Right cardiac atrium (tissue), 5 donors: ENCODE measurements at regions not wholly inside any gene's neighbourhood (a gene's known extent, or its start where the extent isn't known, plus 50 kb on each side); places are given as distances from the start of the nearest gene placed in this dataset.

Experiments used
- ATAC-seq, 2 donors: fragments of 200-7000 bp; cut with Tn5 transposase; one replicate each; pipeline versions ENCODE4 v1.8.0 to v1.9.1; 2020; ENCODE audit warnings: moderate library complexity in 2 of 2, mild to moderate bottlenecking in 1 of 2
- DNase-seq, 3 donors: peaks; one replicate each; pipeline ENCODE4 v3.0.0-alpha.2; 2020
- H3K27ac ChIP-seq: one replicate; pipeline ENCODE4 v1.5.1; 2013; ENCODE audit warnings: mild to moderate bottlenecking, low read length, control low read depth, moderate library complexity
- H3K27me3 ChIP-seq: one replicate; pipeline ENCODE4 v1.6.1; 2013; ENCODE audit not compliant: control insufficient read depth, insufficient read depth
- H3K4me1 ChIP-seq: one replicate; pipeline ENCODE4 v1.6.1; 2013; ENCODE audit warnings: low read length; ENCODE audit not compliant: control insufficient read depth, insufficient read depth
- H3K4me3 ChIP-seq: one replicate; pipeline ENCODE4 v1.5.1; 2013; ENCODE audit warnings: low read length, control low read depth
- H3K9me3 ChIP-seq: one replicate; pipeline ENCODE4 v1.6.1; 2013; ENCODE audit warnings: low read length; ENCODE audit not compliant: control insufficient read depth
- WGBS: extraction: QIAGEN DNeasy Blood & Tissue Kit; methylation state at CpG from one replicate; pipeline ENCODE4 v1.1.7; 2013; 5-methylcytosine and 5-hydroxymethylcytosine counted together
- intact Hi-C, 4 donors: fragments of 100-400 bp; cut with DNase I; formaldehyde crosslinking; loops; one replicate each; pipeline versions ENCODE4 v1.11.0 to v1.14.0; 2022 to 2023
- donor health status: healthy with polysubstance abuse.
- donor health status: DM: no; HTN: yes; CAD: no.
- donor health status: DM: no; HTN: no; CAD: no.
- donor health status: DM: no; HTN: yes; CAD: no; lungs with severe emphysema.
- donor health status: DM: yes; HTN: yes; CAD: no.

DNA sequence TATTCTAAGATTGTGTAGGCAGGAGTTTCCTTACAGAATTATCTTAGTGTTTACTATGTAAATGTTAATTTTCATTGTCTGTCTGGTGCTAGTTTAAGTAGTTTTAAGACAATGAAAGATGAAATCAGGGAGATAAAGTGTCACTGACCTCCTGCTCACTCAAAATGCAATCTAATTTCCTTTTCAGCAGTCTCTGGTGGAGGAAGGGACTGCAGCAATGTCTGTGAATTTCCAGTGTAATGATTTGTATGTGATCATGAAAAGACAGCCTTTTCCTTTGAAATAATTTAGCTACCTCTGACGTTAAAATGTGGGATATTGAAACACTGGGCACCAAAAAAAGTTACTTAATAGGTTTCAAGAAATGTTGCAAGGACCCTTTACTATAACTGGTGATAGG, 779.7 kb upstream of the FLRT2 start:
- WGBS = 34% methylated on average over 1 of the region's 1 CpG
- Histone ChIP-seq H3K4me1 (no peaks in the 10 kb centered on the region), H3K27ac (no peak overlapping the region), H3K9me3 (no peaks in the 10 kb centered on the region), H3K4me3 (no peak overlapping the region), H3K27me3 (no peaks in the 10 kb centered on the region)
- no peak for DNase-seq
- intact Hi-C loops = no loop called here
- ATAC-seq = no peak

GRCh38 chr14:84750763-84751554, 779.0 kb upstream of the FLRT2 start:
- DNase-seq (no peak), ATAC-seq (no peak)
- Histone ChIP-seq H3K9me3 (no peaks in the 10 kb centered on the region), H3K27ac (no peak overlapping the region), H3K4me3 (no peak overlapping the region), H3K4me1 (no peaks in the 10 kb centered on the region), H3K27me3 (no peaks in the 10 kb centered on the region)
- WGBS = 64% methylated on average over 10 of the region's 10 CpGs
- intact Hi-C loops = no loop called here

- intact Hi-C loops = no loop called here
- no peaks in the 10 kb centered on the region for H3K9me3 ChIP-seq
- WGBS = 76% methylated on average over 3 of the region's 3 CpGs
- no peaks in the 10 kb centered on the region for H3K27me3 ChIP-seq
- ATAC-seq (no peak), DNase-seq (no peak)
- H3K4me1 ChIP-seq = no peaks in the 10 kb centered on the region
- no peak overlapping the region for H3K4me3 ChIP-seq
- H3K27ac ChIP-seq = no peak overlapping the region
Observed at GRCh38 chr14:84751745-84752144, 778.2 kb upstream of the FLRT2 start.

DNA sequence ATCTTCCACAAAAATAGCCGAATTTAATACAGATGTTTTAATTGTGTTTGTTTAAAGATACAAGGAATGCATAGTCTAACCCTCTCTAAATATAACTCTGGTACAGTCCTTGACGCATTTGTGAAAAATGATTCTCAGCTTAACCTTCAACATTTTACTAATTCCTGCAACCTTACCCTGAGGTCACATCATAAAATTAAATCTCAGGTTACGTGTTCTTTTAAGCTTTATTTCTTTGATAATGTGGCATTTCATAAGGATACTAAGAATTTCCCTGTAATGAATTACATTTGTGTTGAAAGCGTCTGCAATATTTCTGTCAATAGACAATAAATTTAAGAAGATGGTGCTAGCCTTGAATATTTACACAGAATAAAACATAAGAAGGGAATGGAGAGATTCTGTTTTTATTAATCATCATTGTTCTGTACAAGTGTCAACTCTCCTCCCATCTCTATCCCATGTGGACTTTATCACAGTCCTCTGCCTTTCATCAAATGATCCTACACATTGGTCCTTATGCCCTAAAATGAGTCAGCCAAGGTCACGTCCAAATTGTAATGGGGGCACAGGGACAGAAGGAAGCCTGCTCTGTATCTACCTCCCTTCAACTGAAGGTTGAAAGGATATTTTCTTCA, 769.3 kb upstream of the FLRT2 start:
- Histone ChIP-seq H3K4me1 (no peaks in the 10 kb centered on the region), H3K27ac (no peak overlapping the region), H3K27me3 (no peaks in the 10 kb centered on the region), H3K9me3 (no peaks in the 10 kb centered on the region), H3K4me3 (no peak overlapping the region)
- ATAC-seq (no peak), DNase-seq (no peak)
- WGBS = 79% methylated on average over 5 of the region's 5 CpGs
- intact Hi-C loops = no loop called here

DNA sequence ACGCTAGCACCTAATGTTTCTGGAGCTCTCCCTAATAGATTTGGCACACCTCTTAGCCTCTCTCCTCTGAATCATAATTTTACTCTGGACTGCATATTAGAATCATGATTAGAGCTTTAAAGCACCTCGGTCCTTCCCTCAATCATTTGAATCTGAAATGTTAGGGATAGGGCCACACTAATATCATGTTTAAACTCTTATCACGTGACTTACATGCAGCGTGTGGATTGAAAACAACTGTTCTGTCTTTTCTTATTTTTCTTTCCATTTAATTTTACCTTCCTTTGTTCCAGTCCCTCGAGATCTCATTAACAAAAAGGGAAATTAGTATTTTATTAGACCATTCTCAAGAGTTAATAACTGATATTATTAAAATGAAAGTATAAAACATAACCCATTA, 762.5 kb upstream of the FLRT2 start:
- H3K9me3 ChIP-seq = no peaks in the 10 kb centered on the region
- 95% methylated on average over 5 of the region's 5 CpGs for WGBS
- intact Hi-C loops = no loop called here
- no peaks in the 10 kb centered on the region for H3K27me3 ChIP-seq
- DNase-seq (no peak), ATAC-seq (no peak)
- H3K4me1 ChIP-seq = no peaks in the 10 kb centered on the region
- no peak overlapping the region for H3K4me3 ChIP-seq
- H3K27ac ChIP-seq = no peak overlapping the region

GRCh38 chr14:84770030-84770429, 759.9 kb upstream of the FLRT2 start:
- DNase-seq (no peak), ATAC-seq (no peak)
- H3K9me3 ChIP-seq = no peaks in the 10 kb centered on the region
- no peak overlapping the region for H3K4me3 ChIP-seq
- H3K27me3 ChIP-seq = no peaks in the 10 kb centered on the region
- 93% methylated on average over 1 of the region's 1 CpG for WGBS
- no peak overlapping the region for H3K27ac ChIP-seq
- intact Hi-C loops = no loop called here
- no peaks in the 10 kb centered on the region for H3K4me1 ChIP-seq

DNA sequence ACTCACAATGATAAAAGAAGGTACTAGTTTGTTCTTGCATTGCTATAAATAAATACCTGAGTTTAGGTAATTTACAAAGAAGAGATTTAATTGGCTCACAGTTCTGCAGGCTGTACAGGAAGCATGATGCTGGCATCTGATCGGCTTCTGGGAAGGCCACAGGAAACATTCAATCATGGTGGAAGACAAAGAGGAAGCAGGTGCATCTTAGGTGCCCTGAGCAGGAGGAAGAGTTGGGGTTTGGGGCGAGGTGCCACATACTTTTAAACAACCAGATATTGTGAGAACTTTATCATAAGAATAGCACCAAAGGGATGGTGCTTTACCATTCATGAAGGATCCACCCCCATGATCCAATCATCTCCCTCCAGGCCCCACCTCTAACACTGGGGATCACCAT, 752.6 kb upstream of the FLRT2 start:
- WGBS = 70% methylated on average over 2 of the region's 2 CpGs
- Histone ChIP-seq H3K27ac (no peak overlapping the region), H3K9me3 (no peaks in the 10 kb centered on the region), H3K4me1 (no peaks in the 10 kb centered on the region), H3K4me3 (no peak overlapping the region), H3K27me3 (no peaks in the 10 kb centered on the region)
- DNase-seq (no peak), ATAC-seq (no peak)
- intact Hi-C loops = no loop called here

- no peak overlapping the region for H3K4me3 ChIP-seq
- H3K9me3 ChIP-seq = no peaks in the 10 kb centered on the region
- ATAC-seq = no peak
- no peak overlapping the region for H3K27ac ChIP-seq
- intact Hi-C loops = no loop called here
- H3K27me3 ChIP-seq = no peaks in the 10 kb centered on the region
- no peaks in the 10 kb centered on the region for H3K4me1 ChIP-seq
- DNase-seq = no peak
- 56% methylated on average over 1 of the region's 1 CpG for WGBS
Observed at GRCh38 chr14:84782902-84783301, 747.0 kb upstream of the FLRT2 start.

DNA sequence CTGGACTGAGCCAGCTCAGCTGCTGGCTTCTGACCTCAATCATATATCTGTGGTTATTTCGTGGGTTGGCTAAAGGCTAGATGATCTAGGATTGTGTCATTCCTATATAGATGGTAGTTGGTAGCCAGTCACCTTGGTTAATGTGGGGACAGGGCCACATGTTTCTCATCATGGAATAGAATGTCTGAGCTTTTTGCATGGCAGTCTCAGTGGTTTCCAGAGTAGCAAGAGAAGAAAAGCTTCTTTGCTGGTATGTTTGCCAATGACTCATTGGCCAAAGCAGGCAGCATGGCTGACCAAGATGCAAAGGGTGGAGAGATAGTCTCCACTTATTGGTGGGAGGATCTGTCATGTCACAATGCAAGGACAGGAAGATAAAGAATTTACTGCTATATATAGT, 746.4 kb upstream of the FLRT2 start:
- H3K9me3 ChIP-seq = no peaks in the 10 kb centered on the region
- 88% methylated on average over 1 of the region's 1 CpG for WGBS
- intact Hi-C loops = no loop called here
- ATAC-seq = no peak
- no peak for DNase-seq
- no peak overlapping the region for H3K27ac ChIP-seq
- no peaks in the 10 kb centered on the region for H3K27me3 ChIP-seq
- H3K4me1 ChIP-seq = no peaks in the 10 kb centered on the region
- no peak overlapping the region for H3K4me3 ChIP-seq

DNA sequence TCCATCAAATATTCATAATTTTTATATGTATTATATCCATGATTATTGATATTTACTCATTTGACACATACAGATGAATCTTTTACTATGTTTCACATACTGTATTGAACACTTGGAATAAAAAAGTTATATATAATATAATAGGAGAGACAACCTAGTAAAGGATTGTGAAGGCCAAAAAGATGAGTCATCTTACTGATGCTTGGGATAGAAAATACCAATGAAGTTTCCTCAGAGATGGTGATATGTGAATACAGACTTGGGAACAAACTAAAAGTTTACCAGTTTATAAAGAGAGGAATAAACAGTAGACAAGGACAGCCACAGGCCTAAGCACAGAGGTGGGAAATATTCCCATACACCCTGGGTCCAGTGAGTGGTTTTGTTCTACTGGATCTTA, 743.9 kb upstream of the FLRT2 start:
- Histone ChIP-seq H3K4me3 (no peak overlapping the region), H3K27me3 (no peaks in the 10 kb centered on the region), H3K9me3 (no peaks in the 10 kb centered on the region), H3K27ac (no peak overlapping the region), H3K4me1 (no peaks in the 10 kb centered on the region)
- DNase-seq (no peak), ATAC-seq (no peak)
- intact Hi-C loops = no loop called here

GRCh38 chr14:84789012-84789411, 740.9 kb upstream of the FLRT2 start:
- DNase-seq (no peak), ATAC-seq (no peak)
- WGBS = 81% methylated on average over 1 of the region's 1 CpG
- intact Hi-C loops = no loop called here
- H3K4me1 ChIP-seq = no peaks in the 10 kb centered on the region
- no peaks in the 10 kb centered on the region for H3K27me3 ChIP-seq
- no peak overlapping the region for H3K27ac ChIP-seq
- no peaks in the 10 kb centered on the region for H3K9me3 ChIP-seq
- H3K4me3 ChIP-seq = no peak overlapping the region
